ENCODE measurements at regions not wholly inside any gene's neighbourhood (a gene's known extent, or its start where the extent isn't known, plus 50 kb on each side); places are given as distances from the start of the nearest gene placed in this dataset.

DNA sequence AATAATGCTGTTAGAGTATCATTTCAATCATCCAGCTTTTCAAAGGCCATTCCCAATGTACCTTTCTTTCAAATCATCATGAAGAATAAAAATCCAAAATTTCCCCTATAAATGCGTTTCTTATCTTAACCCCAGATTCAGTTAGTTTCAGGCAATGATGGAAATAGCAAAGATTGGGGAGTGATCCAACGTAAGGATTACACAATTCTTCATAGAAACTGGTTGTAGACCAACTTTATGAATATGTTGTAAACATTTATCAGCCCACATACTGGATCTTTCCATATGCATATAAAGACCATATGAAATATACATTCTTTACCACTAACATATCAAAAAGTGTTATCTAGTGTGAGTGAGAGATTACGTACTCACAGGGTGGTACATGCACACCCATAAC, 92.7 kb downstream of the ZC3H11B start:
- DNase-seq (no peak), ATAC-seq (no peak)
- intact Hi-C loops (cut with micrococcal nuclease), result no loop called here
- Mint-ChIP-seq H3K4me3 (no peak overlapping the region), H3K9me3 (no peaks in the 10 kb centered on the region), H3K27me3 (no peaks in the 10 kb centered on the region), H3K4me1 (ENCODE audit: low read depth) (no peaks in the 10 kb centered on the region), H3K36me3 (ENCODE audit: low read depth) (no peaks in the 10 kb centered on the region), H3K27ac (no peak overlapping the region)
- TF ChIP-seq, protein P1, sequence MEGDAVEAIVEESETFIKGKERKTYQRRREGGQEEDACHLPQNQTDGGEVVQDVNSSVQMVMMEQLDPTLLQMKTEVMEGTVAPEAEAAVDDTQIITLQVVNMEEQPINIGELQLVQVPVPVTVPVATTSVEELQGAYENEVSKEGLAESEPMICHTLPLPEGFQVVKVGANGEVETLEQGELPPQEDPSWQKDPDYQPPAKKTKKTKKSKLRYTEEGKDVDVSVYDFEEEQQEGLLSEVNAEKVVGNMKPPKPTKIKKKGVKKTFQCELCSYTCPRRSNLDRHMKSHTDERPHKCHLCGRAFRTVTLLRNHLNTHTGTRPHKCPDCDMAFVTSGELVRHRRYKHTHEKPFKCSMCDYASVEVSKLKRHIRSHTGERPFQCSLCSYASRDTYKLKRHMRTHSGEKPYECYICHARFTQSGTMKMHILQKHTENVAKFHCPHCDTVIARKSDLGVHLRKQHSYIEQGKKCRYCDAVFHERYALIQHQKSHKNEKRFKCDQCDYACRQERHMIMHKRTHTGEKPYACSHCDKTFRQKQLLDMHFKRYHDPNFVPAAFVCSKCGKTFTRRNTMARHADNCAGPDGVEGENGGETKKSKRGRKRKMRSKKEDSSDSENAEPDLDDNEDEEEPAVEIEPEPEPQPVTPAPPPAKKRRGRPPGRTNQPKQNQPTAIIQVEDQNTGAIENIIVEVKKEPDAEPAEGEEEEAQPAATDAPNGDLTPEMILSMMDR (IDR thresholded peaks at IDR 0.05), result no peak
- CTCF ChIA-PET, result no interaction called here
- POLR2A ChIA-PET, result no interaction called here

DNA sequence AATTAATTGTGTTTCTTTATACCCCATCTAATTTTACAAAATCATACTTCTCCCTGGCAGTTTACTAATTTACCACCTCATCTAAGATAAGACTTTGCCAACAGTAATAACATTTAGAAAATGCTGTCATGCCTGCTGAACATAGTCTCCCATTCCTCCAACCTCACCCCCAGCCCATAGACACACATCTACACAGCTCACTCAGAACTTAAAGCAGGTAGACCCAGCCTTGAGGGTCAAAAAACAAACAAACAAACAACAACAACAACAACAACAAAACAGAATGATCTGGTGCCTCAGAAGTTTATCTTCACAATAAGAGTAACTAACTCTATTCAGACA, 94.0 kb downstream of the ZC3H11B start:
- DNase-seq, result no peak
- Mint-ChIP-seq H3K9me3 (no peaks in the 10 kb centered on the region), H3K27me3 (no peaks in the 10 kb centered on the region), H3K4me1 (ENCODE audit: low read depth) (no peaks in the 10 kb centered on the region), H3K36me3 (ENCODE audit: low read depth) (no peaks in the 10 kb centered on the region), H3K4me3 (no peak overlapping the region), H3K27ac (no peak overlapping the region)
- ChIA-PET POLR2A (no interaction called here), CTCF (no interaction called here)
- TF ChIP-seq, protein P1 (IDR thresholded peaks at IDR 0.05), result no peak
- intact Hi-C loops (cut with micrococcal nuclease), result no loop called here
- no peak for ATAC-seq

DNA sequence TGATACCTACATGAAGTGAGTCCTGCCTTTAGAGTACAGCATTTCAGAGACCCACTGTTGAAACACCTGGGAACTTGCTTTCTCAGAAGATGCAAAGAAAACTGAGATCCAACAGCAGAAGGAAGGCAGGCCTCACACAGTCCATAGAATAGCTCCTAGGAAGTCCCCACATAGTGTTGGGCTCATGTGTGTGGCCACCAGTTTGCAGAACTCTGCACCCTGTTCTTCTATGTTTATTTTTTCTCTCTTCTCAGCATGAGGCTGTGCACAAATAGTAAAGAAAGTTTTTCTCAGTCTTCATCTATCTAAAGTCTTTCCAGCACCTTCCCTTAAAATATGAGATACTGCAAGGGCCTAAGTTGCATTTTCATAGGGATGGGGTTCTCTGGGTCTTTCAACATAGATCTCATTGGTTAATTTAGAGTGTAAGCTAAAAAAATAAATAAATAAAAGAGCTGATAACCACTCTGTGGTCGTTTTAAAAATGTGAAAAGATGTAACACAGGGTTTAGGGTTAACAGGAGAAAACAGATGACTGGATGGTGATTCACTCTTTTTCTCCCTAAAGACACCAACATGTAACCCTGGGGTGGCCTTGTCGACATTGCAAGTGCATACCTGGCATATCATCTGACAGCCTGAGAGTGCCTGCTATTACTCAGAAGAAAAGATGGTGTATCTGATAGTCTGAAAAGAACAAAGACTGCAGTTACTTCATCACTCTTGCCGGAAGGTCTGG, 94.6 kb downstream of the ZC3H11B start:
- intact Hi-C loops (cut with micrococcal nuclease), result no loop called here
- no peak for ATAC-seq
- ChIA-PET CTCF (no interaction called here), POLR2A (no interaction called here)
- TF ChIP-seq, protein P1 (IDR thresholded peaks at IDR 0.05), result no peak
- Mint-ChIP-seq H3K27ac (no peak overlapping the region), H3K36me3 (ENCODE audit: low read depth) (no peaks in the 10 kb centered on the region), H3K27me3 (no peaks in the 10 kb centered on the region), H3K4me1 (ENCODE audit: low read depth) (no peaks in the 10 kb centered on the region), H3K9me3 (no peaks in the 10 kb centered on the region), H3K4me3 (no peak overlapping the region)
- no peak for DNase-seq

DNA sequence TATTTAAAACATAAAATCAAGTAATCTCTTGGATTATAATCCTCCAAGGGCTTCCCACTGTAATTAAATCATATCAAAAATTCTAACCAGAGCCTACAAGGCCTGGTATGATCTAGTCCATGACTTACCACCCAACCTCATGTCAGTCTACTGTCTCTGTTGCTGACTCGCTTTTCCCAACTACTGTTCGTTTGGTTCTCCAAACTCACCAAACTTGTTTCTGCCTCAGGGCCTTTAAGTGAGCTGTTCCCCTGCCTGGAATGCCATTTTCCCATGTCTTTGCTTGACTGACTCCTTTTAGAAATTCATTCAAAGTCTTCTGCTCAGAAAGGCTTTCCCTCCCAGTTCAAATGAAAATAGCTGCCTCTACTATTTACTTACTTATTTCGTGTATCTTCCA, 95.9 kb downstream of the ZC3H11B start:
- POLR2A ChIA-PET, result no interaction called here
- no peak overlapping the region for H3K4me3 Mint-ChIP-seq

DNA sequence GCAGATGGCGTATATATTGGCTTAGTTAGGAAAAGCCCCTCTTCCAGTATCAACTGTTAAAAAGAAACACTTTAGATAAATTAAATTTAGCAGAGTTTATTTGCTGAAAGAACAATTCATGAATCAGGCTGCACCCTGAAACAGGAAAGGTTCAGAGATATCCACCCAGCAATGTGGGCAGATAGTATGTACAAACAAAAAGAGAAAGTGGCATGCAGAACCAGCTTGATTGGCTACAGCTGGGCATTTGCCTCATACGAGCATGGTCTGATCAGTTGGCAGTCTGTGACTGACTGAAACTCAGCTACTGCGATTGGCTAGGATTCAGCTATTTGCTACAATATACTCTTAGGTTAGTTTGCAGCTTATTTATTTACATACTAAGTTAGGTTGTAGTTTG, 98.2 kb downstream of the ZC3H11B start:
- TF ChIP-seq, protein P1 (IDR thresholded peaks at IDR 0.05), result no peak
- DNase-seq (no peak), ATAC-seq (no peak)
- ChIA-PET CTCF (interaction anchor here (0.7 kb wide), 1 partner anchor 246 kb away, joined by 3 read pairs; no protein-coding TSS in a partner anchor), POLR2A (no interaction called here)
- Mint-ChIP-seq H3K4me1 (ENCODE audit: low read depth) (no peaks in the 10 kb centered on the region), H3K36me3 (ENCODE audit: low read depth) (no peaks in the 10 kb centered on the region), H3K27ac (no peak overlapping the region), H3K4me3 (no peak overlapping the region), H3K27me3 (no peaks in the 10 kb centered on the region), H3K9me3 (no peaks in the 10 kb centered on the region)
- intact Hi-C loops (cut with micrococcal nuclease), result no loop called here

More for the DNA sequence above, 95.9 kb downstream of the ZC3H11B start:
- H3K9me3 Mint-ChIP-seq, result no peaks in the 10 kb centered on the region
- no peak overlapping the region for H3K27ac Mint-ChIP-seq
- DNase-seq, result no peak
- ATAC-seq, result no peak
- H3K27me3 Mint-ChIP-seq, result no peaks in the 10 kb centered on the region
- CTCF ChIA-PET, result no interaction called here
- no peaks in the 10 kb centered on the region for H3K4me1 Mint-ChIP-seq (ENCODE audit: low read depth)
- no peaks in the 10 kb centered on the region for H3K36me3 Mint-ChIP-seq (ENCODE audit: low read depth)
- intact Hi-C loops (cut with micrococcal nuclease), result no loop called here
- TF ChIP-seq, protein P1 (IDR thresholded peaks at IDR 0.05), result no peak

Data from activated CD8-positive, alpha-beta T cell treated with anti-CD3 and anti-CD28 coated beads for 36 hours (primary cell).